GM18519 (cell line): ENCODE measurements at regions not wholly inside any gene's neighbourhood (a gene's known extent, or its start where the extent isn't known, plus 50 kb on each side); places are given as distances from the start of the nearest gene placed in this dataset.
"Not testable (repeated sequence)": the region's sequence is repeated elsewhere in the genome, so short reads cannot be mapped to it uniquely, and the experiment has no call there.

Experiments
- ATAC-seq: cut with Tn5 transposase; IDR thresholded peaks from one replicate; pipeline ENCODE4 v1.9.1; 2021; ENCODE audit warnings: mild to moderate bottlenecking, moderate library complexity; ENCODE audit not compliant: unreplicated experiment, low FRiP score

DNA sequence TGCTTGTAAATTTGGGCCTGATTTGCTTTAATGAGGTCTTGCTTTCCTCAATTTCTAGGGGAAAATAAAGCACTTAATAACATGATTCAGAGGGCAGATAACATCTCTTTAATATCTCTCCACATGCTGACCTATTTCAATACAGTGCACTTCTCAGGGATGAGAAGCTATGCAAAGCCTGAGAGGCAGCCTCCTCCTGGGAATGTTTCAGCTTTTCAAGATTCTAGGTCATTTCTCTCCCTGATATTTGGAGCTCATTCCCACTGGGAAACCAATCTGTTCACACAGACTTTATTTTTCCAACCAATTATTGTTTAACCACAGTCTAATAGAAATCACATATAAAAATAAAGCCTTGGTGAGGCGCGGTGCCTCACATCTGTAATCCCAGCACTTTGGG, 67.0 kb upstream of the LSAMP start:
- ATAC-seq = no peak

- no peak for ATAC-seq
Observed at GRCh38 chr3:116512931-116513330, 67.6 kb upstream of the LSAMP start.

- no peak for ATAC-seq
Observed at GRCh38 chr3:116515973-116516372, 70.7 kb upstream of the LSAMP start.

DNA sequence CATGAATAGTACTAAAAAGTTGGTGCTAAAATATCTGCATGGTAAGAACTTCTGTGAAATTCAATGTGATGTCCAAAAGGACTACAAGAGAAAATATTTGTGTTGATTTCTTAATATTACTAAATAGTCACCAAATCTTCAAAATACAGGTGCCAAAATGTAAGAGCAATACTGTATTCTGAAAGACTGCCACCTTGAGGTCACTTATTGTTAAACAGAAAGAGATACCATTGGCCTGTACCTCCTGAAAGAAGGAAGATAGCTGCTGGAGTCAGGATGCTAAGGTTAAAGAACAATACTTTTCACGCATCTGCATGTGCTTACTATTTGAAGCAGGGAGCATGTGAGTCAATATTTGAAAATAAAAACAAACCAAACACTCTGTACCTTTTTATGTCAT, 72.0 kb upstream of the LSAMP start:
- no peak for ATAC-seq

DNA sequence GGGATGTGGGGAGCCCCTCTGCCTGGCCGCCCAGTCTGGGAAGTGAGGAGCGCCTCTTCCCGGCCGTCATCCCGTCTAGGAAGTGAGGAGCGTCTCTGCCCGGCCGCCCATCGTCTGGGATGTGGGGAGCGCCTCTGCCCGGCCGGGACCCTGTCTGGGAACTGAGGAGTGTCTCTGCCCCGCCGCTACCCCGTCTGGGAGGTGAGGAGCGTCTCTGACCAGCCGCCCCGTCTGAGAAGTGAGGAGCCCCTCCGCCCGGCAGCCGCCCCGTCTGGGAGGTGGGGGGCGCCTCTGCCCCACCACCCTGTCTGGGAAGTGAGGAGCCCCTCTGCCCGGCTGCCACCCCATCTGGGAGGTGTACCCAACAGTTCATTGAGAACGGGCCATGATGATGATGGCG, 73.8 kb upstream of the LSAMP start:
- ATAC-seq = not testable (repeated sequence)

DNA sequence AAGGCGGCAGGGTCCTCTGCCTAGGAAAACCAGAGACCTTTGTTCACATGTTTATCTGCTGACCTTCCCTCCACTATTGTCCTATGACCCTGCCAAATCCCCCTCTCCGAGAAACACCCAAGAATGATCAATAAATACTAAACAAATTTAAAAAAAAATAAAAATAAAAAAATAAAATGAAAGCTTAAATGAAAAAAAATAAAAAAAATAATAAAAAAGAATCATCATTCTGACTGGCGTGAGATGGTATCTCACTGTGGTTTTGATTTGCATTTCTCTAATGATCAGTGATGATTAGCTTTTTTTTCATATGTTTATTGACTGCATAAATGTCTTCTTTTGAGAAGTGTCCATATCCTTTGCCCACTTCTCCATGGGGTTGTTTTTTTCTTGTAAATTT, 74.5 kb upstream of the LSAMP start:
- not testable (repeated sequence) for ATAC-seq

DNA sequence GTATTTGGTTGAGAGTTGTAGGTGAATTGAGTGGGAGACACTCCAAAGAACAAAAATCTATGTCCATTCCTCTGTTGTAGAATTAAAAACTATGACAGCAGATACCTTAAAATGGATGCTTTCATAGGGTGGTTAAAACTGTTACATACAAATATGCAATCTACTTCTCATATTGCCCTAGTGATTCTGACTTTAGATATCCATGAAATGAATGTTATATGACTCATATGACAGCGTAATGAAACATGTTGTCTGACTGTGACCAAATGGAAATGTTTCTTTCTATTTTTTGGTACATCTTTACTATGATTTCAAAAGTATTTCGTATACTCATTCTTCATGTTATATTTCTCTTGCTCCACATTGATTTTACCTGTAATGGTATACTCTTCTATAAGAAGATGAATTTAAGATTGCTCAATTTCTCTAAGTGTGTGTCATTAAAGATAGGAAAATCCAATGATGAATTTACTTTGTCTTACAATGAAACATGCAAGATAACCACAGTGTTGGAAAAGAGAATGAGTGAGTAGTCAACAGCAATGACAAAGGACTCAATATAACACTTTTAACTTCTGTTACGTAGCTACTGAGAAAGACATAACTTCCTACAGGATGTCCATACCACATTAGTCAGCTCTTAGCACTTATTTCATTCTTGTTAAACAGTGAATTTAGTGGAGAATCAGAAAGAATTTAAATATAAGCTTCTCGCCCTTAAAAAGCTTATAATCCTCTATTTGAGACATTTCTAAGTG, 79.3 kb upstream of the LSAMP start:
- no peak for ATAC-seq

GRCh38 chr3:116552246-116552645, 107.0 kb upstream of the LSAMP start:
- no peak for ATAC-seq

- ATAC-seq = no peak
Observed at GRCh38 chr3:116553355-116553754, 108.1 kb upstream of the LSAMP start.

DNA sequence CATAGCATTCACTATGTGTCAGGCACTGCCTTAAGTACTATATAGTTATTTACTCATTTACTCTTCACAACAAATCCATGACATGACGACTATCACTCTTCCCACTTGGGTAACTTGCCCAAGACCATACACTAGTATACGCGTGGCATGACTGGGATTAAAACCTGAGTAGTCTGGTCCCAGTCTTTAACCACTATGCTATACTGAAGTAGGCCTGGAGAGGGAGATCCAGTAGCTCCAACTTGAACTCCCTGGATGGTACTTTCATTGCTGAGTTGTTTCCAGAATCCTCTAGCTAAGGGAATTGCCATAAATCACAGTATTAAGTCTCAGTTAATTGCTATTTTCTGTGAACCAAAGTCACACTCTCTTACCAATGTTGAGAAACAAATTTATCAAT, 116.2 kb upstream of the LSAMP start:
- ATAC-seq = no peak

DNA sequence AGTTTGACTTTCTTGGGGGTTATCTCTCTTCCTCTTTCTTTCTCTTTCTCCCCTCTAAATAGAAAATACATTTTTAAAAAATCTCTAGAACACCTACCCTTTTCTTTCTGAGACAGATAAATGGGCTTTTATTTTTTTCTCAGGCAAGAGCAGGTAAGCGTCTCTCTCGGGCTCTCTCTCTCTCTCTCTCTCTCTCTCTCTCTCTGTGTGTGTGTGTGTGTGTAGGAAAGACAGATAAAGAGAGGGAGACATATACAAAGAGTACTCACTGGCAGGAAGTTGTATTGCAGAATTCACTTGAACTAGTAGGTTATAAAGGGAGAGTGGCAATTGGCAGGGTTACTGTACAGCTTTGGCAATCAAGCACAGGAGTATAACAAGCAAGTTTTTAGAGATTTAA, 118.1 kb upstream of the LSAMP start:
- no peak for ATAC-seq

DNA sequence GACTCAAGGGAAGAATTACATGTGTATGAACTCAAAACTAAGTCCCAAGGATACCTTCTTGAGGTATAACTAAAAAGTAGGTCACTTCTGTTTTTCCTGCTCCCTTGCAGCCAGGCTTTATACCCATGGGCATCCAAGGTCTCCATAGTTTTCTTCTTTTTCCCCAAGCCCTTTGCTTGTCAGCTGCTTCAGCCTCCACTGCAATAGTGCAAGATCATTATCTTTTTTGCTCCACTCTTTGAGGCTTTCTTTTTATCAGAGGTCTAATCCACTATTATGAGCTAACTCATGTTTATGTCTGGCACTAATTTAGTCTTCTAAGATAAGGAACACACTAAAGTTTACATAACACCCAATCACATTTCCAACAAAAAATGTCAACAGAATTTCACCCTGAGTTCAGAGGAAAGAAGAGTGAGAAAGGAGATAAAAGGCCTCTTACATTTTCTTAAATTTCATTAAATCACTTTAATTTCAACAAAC, 121.2 kb upstream of the LSAMP start:
- ATAC-seq = no peak

- no peak for ATAC-seq
Observed at GRCh38 chr3:116569611-116570010, 124.3 kb upstream of the LSAMP start.

DNA sequence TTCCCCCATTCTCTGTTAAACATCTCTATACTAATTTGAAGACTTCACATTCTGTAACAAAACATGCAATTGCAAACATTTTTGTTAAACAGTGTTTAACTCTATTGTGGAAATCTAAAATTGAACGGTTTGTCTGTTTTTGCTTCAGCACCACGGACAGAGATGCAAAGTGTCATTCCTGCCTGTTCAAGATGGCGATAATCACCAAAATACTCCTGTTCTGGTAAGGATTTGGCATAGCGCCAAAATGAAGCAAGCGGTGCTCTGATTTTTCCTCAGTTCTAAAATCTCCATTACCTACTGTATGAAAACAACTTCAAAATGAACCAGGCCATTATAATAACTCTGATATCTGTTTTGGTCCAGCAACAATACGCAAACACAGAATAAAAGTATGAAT, 129.7 kb upstream of the TUSC7 start:
- no peak for ATAC-seq

- no peak for ATAC-seq
Observed at GRCh38 chr3:116586285-116586944, 123.2 kb upstream of the TUSC7 start.

DNA sequence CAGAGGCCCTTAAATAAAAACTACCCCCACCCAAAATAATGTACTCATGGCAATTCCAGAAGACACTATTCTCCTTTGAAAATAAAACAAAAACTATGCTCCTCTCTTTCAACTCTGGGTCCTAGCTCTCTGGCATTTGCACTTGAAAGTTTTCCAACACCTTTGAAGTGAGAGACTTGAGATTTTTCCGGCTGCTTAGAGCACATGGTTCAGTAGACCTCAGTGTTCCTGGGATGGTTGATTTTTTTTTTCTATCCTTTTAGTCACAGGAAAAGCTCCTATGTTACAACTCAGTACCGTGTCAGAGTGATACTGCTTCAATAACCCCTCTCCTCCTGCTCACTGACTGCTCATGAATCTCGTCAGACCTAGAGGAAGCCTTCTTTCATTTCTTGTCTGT, 118.3 kb upstream of the TUSC7 start:
- ATAC-seq = no peak

DNA sequence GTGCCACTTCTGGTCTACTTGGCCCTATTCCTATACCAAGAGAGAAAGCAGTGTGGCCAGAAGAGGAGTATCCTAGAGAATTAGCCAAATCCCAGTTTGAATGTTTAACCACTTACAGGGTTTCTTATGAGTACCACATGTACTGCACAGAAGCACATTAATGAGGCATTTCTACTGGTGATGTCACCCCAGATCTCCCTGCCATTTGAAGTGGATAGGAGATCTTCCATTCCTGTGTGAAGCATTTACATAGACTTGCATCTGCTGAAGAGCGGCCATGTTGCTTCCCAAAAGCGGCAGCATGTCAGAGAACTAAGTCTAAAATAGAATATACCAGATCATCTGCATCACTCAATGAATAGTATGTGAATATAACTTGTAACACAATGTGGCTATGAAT, 108.4 kb upstream of the TUSC7 start:
- no peak for ATAC-seq

- ATAC-seq = no peak
Observed at GRCh38 chr3:116607205-116607604, 102.4 kb upstream of the TUSC7 start.

DNA sequence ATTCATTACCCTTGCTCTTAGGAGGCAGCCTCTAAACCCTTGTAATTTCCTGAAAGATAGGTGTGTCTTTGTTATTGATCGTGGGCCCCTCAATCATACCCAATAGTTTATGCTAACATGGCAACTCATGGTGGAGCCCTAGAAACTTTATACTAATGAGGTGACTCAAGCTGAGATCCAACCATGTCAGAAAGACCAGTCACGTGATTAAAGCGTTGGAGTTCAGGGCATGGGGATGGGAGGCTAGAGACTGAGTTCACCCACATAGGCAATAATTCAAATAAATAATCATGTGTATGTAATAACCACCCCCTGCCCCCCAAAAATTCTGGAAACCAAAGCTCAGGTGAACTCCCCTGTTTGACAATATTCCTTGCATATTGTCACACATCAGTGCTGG, 99.5 kb upstream of the TUSC7 start:
- no peak for ATAC-seq

- peak; percentile 68 for ATAC-seq
Observed at GRCh38 chr3:116614795-116615362, 94.7 kb upstream of the TUSC7 start.

- no peak for ATAC-seq
Observed at GRCh38 chr3:116618138-116618537, 91.4 kb upstream of the TUSC7 start.

DNA sequence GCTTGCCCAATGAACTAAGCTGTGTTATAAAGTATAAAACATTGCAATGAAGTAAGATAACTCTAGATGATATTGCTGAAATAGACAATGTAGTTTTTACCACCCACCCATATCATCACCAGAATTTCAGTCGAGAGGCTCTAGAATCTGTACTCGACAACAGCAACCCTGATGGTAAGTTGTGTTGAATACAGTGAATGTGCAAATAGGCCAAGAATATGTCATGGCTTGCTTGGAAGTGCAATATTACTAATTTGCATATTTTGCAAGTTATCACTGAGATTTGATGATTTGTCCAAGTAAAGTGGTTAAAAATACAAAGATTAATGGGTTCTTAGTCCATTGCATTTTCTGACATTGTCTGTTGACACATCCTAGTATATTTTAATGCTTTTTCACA, 90.6 kb upstream of the TUSC7 start:
- no peak for ATAC-seq
